ENCODE measurements at regions not wholly inside any gene's neighbourhood (a gene's known extent, or its start where the extent isn't known, plus 50 kb on each side); places are given as distances from the start of the nearest gene placed in this dataset.

- TF ChIP-seq ZFX (IDR thresholded peaks at IDR 0.05) (no peak), CTCF (conservative IDR thresholded peaks at IDR 0.05) (no peak)
These were observed 51.9 kb upstream of the PCBP1 start for GRCh38 chr2:70035344-70035844.
